SU-DHL-6 (cell line): ENCODE measurements at regions not wholly inside any gene's neighbourhood (a gene's known extent, or its start where the extent isn't known, plus 50 kb on each side); places are given as distances from the start of the nearest gene placed in this dataset.

ENCODE experiments used
- H2AFZ ChIP-seq: fragments of 200-600 bp; sonication (generic); 2 replicates; pipeline ENCODE4 v1.6.1; 2014; ENCODE audit warnings: low read depth, mild to moderate bottlenecking, moderate library complexity, mixed read lengths, antibody characterized with exemption, low read length; ENCODE audit not compliant: severe bottlenecking
- H3F3A ChIP-seq: fragments of 200-600 bp; shearing (Covaris generic); 2 replicates; pipeline ENCODE4 v1.6.0; 2016; ENCODE audit warnings: antibody characterized with exemption, mild to moderate bottlenecking; ENCODE audit not compliant: insufficient read depth
- H3K27ac ChIP-seq: fragments of 200-600 bp; sonication (generic); 2 replicates; pipeline ENCODE4 v1.5.1; 2016; ENCODE audit warnings: low read depth, mild to moderate bottlenecking, low read length, moderate library complexity, mixed read lengths
- H3K27me3 ChIP-seq: fragments of 200-600 bp; sonication (generic), shearing (Covaris generic); 2 replicates; pipeline ENCODE4 v1.6.0; 2014; ENCODE audit warnings: mild to moderate bottlenecking, low read length
- H3K36me3 ChIP-seq: fragments of 200-600 bp; sonication (generic); 2 replicates; pipeline ENCODE4 v1.6.1; 2014; ENCODE audit warnings: mild to moderate bottlenecking, low read length, mixed read lengths
- H3K4me2 ChIP-seq: fragments of 300-600, 200-600 bp; shearing (Covaris generic), sonication (generic); 2 replicates; pipeline ENCODE4 v1.6.0; 2014; ENCODE audit warnings: low read length, low read depth, mild to moderate bottlenecking; ENCODE audit not compliant: poor library complexity, severe bottlenecking
- H3K4me3 ChIP-seq: fragments of 200-600 bp; sonication (generic); 2 replicates; pipeline ENCODE4 v1.5.1; 2014; ENCODE audit warnings: antibody characterized with exemption, low read length, mild to moderate bottlenecking, mixed read lengths; ENCODE audit not compliant: insufficient read depth, poor library complexity, severe bottlenecking
- H3K79me2 ChIP-seq: fragments of 200-600 bp; sonication (generic); 2 replicates; pipeline ENCODE4 v1.6.1; 2014; ENCODE audit warnings: mild to moderate bottlenecking, low read length, moderate library complexity; ENCODE audit not compliant: insufficient read depth
- H3K9ac ChIP-seq: fragments of 200-600 bp; sonication (generic); 2 replicates; pipeline ENCODE4 v1.7.0; 2014; ENCODE audit warnings: mild to moderate bottlenecking, low read length
- H3K9me2 ChIP-seq: fragments of 200-600 bp; sonication (generic); replicated peaks from 2 replicates; pipeline ENCODE4 v1.6.1; 2014; ENCODE audit warnings: low read length; ENCODE audit not compliant: insufficient read depth
- H3K9me3 ChIP-seq: fragments of 200-600 bp; sonication (generic); 2 replicates; pipeline ENCODE4 v1.6.1; 2014; ENCODE audit warnings: low read length, mixed read lengths; ENCODE audit not compliant: insufficient read depth
- H4K20me1 ChIP-seq: fragments of 200-600 bp; sonication (generic); 2 replicates; pipeline ENCODE4 v1.6.1; 2014; ENCODE audit warnings: low read depth, mild to moderate bottlenecking, antibody characterized with exemption, low read length, moderate library complexity, mixed read lengths
- CTCF ChIP-seq: fragments of 200-600 bp; sonication (generic); IDR thresholded peaks from one replicate; pipeline ENCODE4 v1.5.1; 2017; ENCODE audit warnings: antibody characterized with exemption, mild to moderate bottlenecking, low read length, moderate library complexity; ENCODE audit not compliant: insufficient read depth, poor library complexity, severe bottlenecking
- EZH2phosphoT487 ChIP-seq: fragments of 200-600 bp; sonication (generic), shearing (Covaris generic); conservative IDR thresholded peaks from 2 replicates; pipeline ENCODE4 v1.6.1; 2018; ENCODE audit warnings: mild to moderate bottlenecking, antibody characterized with exemption, low read length, moderate library complexity, mixed read lengths

GRCh38 chr7:109003742-109004141 lies 434.1 kb downstream of the DNAJB9 start:
- H3K9ac ChIP-seq: no peak overlapping the region
- no peaks in the 10 kb centered on the region for H4K20me1 ChIP-seq
- H3K9me2 ChIP-seq: no peaks in the 10 kb centered on the region
- H3K27ac ChIP-seq: no peak overlapping the region
- H3K9me3 ChIP-seq: no peaks in the 10 kb centered on the region
- no peaks in the 10 kb centered on the region for H3F3A ChIP-seq
- H3K27me3 ChIP-seq: no peaks in the 10 kb centered on the region
- no peaks in the 10 kb centered on the region for H3K36me3 ChIP-seq
- no peaks in the 10 kb centered on the region for H3K79me2 ChIP-seq
- TF ChIP-seq EZH2phosphoT487 (no peak), CTCF (no peak)
- H3K4me2 ChIP-seq: no peak overlapping the region
- no peak overlapping the region for H3K4me3 ChIP-seq
- H2AFZ ChIP-seq: no peak overlapping the region

DNA sequence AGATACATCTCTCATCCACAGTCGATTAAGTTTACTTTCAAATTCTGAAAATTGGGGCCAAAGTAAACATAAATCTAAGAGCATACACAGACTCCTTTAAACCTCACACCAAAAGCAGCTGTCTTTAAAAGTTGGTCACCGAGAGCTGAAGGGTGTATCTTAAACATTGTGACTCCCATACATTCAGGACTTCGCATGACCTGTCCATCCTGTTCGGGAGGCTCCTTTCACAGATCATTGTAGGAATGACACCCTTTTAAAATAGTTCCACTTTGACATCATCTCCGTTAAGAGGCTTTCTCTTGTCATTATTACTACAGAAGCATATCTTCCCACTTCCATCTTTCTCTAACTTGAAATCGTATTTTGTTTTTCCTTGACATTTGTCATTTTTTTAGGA lies 440.0 kb downstream of the DNAJB9 start:
- Histone ChIP-seq H3K4me3 (no peak overlapping the region), H3K4me2 (no peak overlapping the region), H3K36me3 (no peaks in the 10 kb centered on the region), H3K27ac (no peak overlapping the region), H3K27me3 (no peaks in the 10 kb centered on the region), H3K9me2 (no peaks in the 10 kb centered on the region), H4K20me1 (no peaks in the 10 kb centered on the region), H3F3A (no peaks in the 10 kb centered on the region), H3K9ac (no peak overlapping the region), H3K9me3 (no peaks in the 10 kb centered on the region), H3K79me2 (no peaks in the 10 kb centered on the region), H2AFZ (no peak overlapping the region)
- no peak for TF ChIP-seq EZH2phosphoT487
- TF ChIP-seq CTCF: no peak

DNA sequence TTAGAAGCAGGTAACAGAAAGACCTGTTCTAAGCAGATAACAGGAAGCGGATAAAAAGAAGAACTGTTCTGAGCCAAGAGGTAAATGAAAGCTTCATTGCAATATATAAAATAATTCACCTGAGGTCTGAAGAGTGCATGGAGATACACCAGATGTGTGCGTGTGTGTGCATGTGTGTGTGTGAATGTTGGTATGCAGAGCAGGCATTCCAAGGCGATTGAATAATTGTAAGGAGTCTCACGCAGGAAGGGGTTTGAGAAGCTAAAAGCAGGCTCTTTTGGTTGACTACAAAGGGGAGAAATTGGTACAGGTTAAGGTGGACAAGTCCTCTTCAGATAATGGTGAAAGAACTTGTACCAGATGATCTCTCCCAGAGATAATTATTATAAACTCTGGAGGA lies 450.6 kb downstream of the DNAJB9 start:
- no peaks in the 10 kb centered on the region for H3K27me3 ChIP-seq
- no peaks in the 10 kb centered on the region for H3K9me3 ChIP-seq
- H3K9me2 ChIP-seq: no peaks in the 10 kb centered on the region
- no peaks in the 10 kb centered on the region for H3K79me2 ChIP-seq
- H2AFZ ChIP-seq: no peak overlapping the region
- no peaks in the 10 kb centered on the region for H4K20me1 ChIP-seq
- H3K4me2 ChIP-seq: no peak overlapping the region
- no peaks in the 10 kb centered on the region for H3F3A ChIP-seq
- no peak overlapping the region for H3K27ac ChIP-seq
- TF ChIP-seq CTCF (no peak), EZH2phosphoT487 (no peak)
- H3K9ac ChIP-seq: no peak overlapping the region
- H3K36me3 ChIP-seq: no peaks in the 10 kb centered on the region
- H3K4me3 ChIP-seq: no peak overlapping the region

- no peaks in the 10 kb centered on the region for H3K9me2 ChIP-seq
These were observed 451.7 kb downstream of the DNAJB9 start for GRCh38 chr7:109021390-109021789.

More at GRCh38 chr7:109021390-109021789, 451.7 kb downstream of the DNAJB9 start:
- no peaks in the 10 kb centered on the region for H3F3A ChIP-seq
- no peaks in the 10 kb centered on the region for H3K27me3 ChIP-seq
- no peak overlapping the region for H2AFZ ChIP-seq
- H3K27ac ChIP-seq: no peak overlapping the region
- no peak overlapping the region for H3K4me2 ChIP-seq
- H3K9ac ChIP-seq: no peak overlapping the region
- H3K4me3 ChIP-seq: no peak overlapping the region
- no peaks in the 10 kb centered on the region for H3K9me3 ChIP-seq
- H4K20me1 ChIP-seq: no peaks in the 10 kb centered on the region
- no peaks in the 10 kb centered on the region for H3K36me3 ChIP-seq
- no peak for TF ChIP-seq EZH2phosphoT487
- no peak for TF ChIP-seq CTCF
- H3K79me2 ChIP-seq: no peaks in the 10 kb centered on the region
